PFSK-1 (cell line): ENCODE measurements at regions not wholly inside any gene's neighbourhood (a gene's known extent, or its start where the extent isn't known, plus 50 kb on each side); places are given as distances from the start of the nearest gene placed in this dataset.

Experiments used
- FOXP2 ChIP-seq: optimal IDR thresholded peaks from 2 replicates; pipeline ENCODE3; 2011; ENCODE audit warnings: borderline replicate concordance, control low read depth, inconsistent platforms; ENCODE audit not compliant: insufficient read depth; ENCODE audit errors: extremely low read length, extremely low read depth
- POLR2AphosphoS5 ChIP-seq: IDR thresholded peaks from 2 replicates; pipeline ENCODE4 v1.6.1; 2012; ENCODE audit warnings: low read depth, mild to moderate bottlenecking, control low read depth, low read length, moderate library complexity
- REST ChIP-seq, 2 experiments: IDR thresholded peaks; 2 replicates each; pipeline versions ENCODE4 v1.6.1 to v1.8.0; 2011 to 2012; ENCODE audit warnings: low read depth in 2 of 2, low read length in 2 of 2, control low read depth in 1 of 2, inconsistent platforms in 1 of 2, mild to moderate bottlenecking in 1 of 2, moderate library complexity in 1 of 2; ENCODE audit not compliant: insufficient read depth in 1 of 2
- SIN3A ChIP-seq: IDR thresholded peaks from 2 replicates; pipeline ENCODE4 v1.6.1; 2012; ENCODE audit warnings: mild to moderate bottlenecking, low read length, moderate library complexity, borderline replicate concordance; ENCODE audit not compliant: insufficient read depth
- TAF1 ChIP-seq: IDR thresholded peaks from 2 replicates; pipeline ENCODE4 v1.6.1; 2012; ENCODE audit warnings: low read length, control low read depth, borderline replicate concordance; ENCODE audit not compliant: insufficient read depth

GRCh38 chr6:165844801-165845364, 181.8 kb upstream of the PDE10A start:
- TF ChIP-seq SIN3A (no peak), FOXP2 (no peak), TAF1 (no peak), REST (IDR thresholded peaks at IDR 0.05; ENCODE audit: insufficient read depth in 1 of 2, low read depth in 2 of 2, low read length in 2 of 2) (no peak), POLR2AphosphoS5 (no peak)

GRCh38 chr6:165844232-165844631, 181.2 kb upstream of the PDE10A start:
- TF ChIP-seq POLR2AphosphoS5 (no peak), REST (IDR thresholded peaks at IDR 0.05; ENCODE audit: insufficient read depth in 1 of 2, low read depth in 2 of 2, low read length in 2 of 2) (no peak), TAF1 (no peak), FOXP2 (no peak), SIN3A (no peak)

GRCh38 chr6:165843568-165844113, 180.6 kb upstream of the PDE10A start:
- TF ChIP-seq TAF1 (no peak), REST (IDR thresholded peaks at IDR 0.05; ENCODE audit: insufficient read depth in 1 of 2, low read depth in 2 of 2, low read length in 2 of 2) (no peak), FOXP2 (no peak), POLR2AphosphoS5 (0 out of 2 replicates have a peak, but pooled peaks have one; percentile 32), SIN3A (no peak)

GRCh38 chr6:165843121-165843520, 180.1 kb upstream of the PDE10A start:
- TF ChIP-seq TAF1, result no peak
- no peak for TF ChIP-seq FOXP2

- TF ChIP-seq TAF1 (no peak), SIN3A (no peak), FOXP2 (no peak), POLR2AphosphoS5 (no peak), REST (IDR thresholded peaks at IDR 0.05; ENCODE audit: insufficient read depth in 1 of 2, low read depth in 2 of 2, low read length in 2 of 2) (no peak)
Observed at GRCh38 chr6:165842281-165842936, 179.4 kb upstream of the PDE10A start.
